DND-41 (cell line): ENCODE measurements at regions not wholly inside any gene's neighbourhood (a gene's known extent, or its start where the extent isn't known, plus 50 kb on each side); places are given as distances from the start of the nearest gene placed in this dataset.

Experiments used
- ATAC-seq: fragments of 200-7000 bp; cut with Tn5 transposase; 3 replicates; pipeline ENCODE4 v1.9.1; 2021; ENCODE audit warnings: low read depth; ENCODE audit not compliant: insufficient read depth
- DNase-seq: peaks from one replicate; pipeline ENCODE4 v3.0.0-alpha.2; 2020
- H2AFZ ChIP-seq: 2 replicates; pipeline ENCODE4 v1.6.0; 2012; ENCODE audit warnings: low read depth, low read length
- H3K27ac ChIP-seq: 2 replicates; pipeline ENCODE4 v1.5.1; 2012; ENCODE audit warnings: low read length, inconsistent platforms
- H3K27me3 ChIP-seq: fragments of 200-600 bp; sonication (generic); 2 replicates; pipeline ENCODE4 v1.6.0; 2012; ENCODE audit warnings: low read length, mild to moderate bottlenecking, inconsistent platforms; ENCODE audit not compliant: insufficient read depth, poor library complexity
- H3K36me3 ChIP-seq: 2 replicates; pipeline ENCODE4 v1.5.1; 2012; ENCODE audit warnings: low read length, inconsistent platforms; ENCODE audit not compliant: insufficient read depth
- H3K4me1 ChIP-seq: 2 replicates; pipeline ENCODE4 v1.5.1; 2012; ENCODE audit warnings: mild to moderate bottlenecking, low read length; ENCODE audit not compliant: insufficient read depth
- H3K4me2 ChIP-seq: 2 replicates; pipeline ENCODE4 v1.6.0; 2012; ENCODE audit warnings: mild to moderate bottlenecking, moderate library complexity, low read length, inconsistent platforms; ENCODE audit not compliant: insufficient read depth
- H3K4me3 ChIP-seq, 2 experiments: fragments of 200-600 bp in 1 of 2; shearing (Covaris generic) in 1 of 2; 2 replicates each; pipeline ENCODE4 v1.5.1; 2012 to 2016; ENCODE audit warnings: inconsistent platforms in 2 of 2, low read length in 2 of 2, mild to moderate bottlenecking in 2 of 2, low read depth in 1 of 2, moderate library complexity in 1 of 2
- H3K79me2 ChIP-seq: 2 replicates; pipeline ENCODE4 v1.6.0; 2012; ENCODE audit warnings: low read length, inconsistent platforms; ENCODE audit not compliant: insufficient read depth
- H3K9ac ChIP-seq: 2 replicates; pipeline ENCODE4 v1.6.0; 2012; ENCODE audit warnings: low read depth, mild to moderate bottlenecking, inconsistent platforms, low read length, moderate library complexity
- H3K9me3 ChIP-seq: 2 replicates; pipeline ENCODE4 v1.5.1; 2012; ENCODE audit warnings: low read length, moderate library complexity, mild to moderate bottlenecking, inconsistent platforms; ENCODE audit not compliant: insufficient read depth, severe bottlenecking
- H4K20me1 ChIP-seq: 2 replicates; pipeline ENCODE4 v1.6.0; 2012; ENCODE audit warnings: low read length; ENCODE audit not compliant: insufficient read depth
- EZH2 ChIP-seq: IDR thresholded peaks from 3 replicates; pipeline ENCODE4 v1.6.1; 2012; ENCODE audit warnings: borderline replicate concordance, low read depth, mild to moderate bottlenecking, moderate library complexity, low read length, inconsistent platforms; ENCODE audit not compliant: severe bottlenecking
- TF ChIP-seq, protein P1 (sequence below): IDR thresholded peaks from 2 replicates; pipeline ENCODE4 v1.5.1; 2012; ENCODE audit warnings: borderline replicate concordance, low read length, moderate library complexity, mild to moderate bottlenecking; ENCODE audit not compliant: poor library complexity, severe bottlenecking; ENCODE audit errors: extremely low read depth

DNA sequence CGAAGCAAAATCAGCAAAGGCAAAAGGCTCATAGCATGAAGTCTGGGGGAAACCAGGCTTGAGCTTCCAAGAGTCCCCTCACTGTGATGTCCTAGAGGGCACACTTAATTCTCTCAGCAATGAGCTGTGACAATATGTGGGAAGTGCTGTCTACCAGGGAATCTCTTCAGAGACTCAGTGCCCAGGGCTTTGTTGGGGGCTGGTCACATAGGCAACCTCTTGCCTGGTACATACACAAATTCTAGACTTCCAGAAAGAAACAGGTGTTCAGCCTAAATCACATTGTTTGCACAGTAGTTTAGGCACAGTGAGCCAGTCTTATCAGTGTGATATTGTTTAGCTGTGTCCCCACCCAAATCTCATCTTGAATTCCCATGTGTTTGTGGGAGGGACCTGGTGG is 400.5 kb downstream of the PRDM2 start:
- H3K4me2 ChIP-seq = no peak overlapping the region
- TF ChIP-seq EZH2 = no peak
- TF ChIP-seq, protein P1, sequence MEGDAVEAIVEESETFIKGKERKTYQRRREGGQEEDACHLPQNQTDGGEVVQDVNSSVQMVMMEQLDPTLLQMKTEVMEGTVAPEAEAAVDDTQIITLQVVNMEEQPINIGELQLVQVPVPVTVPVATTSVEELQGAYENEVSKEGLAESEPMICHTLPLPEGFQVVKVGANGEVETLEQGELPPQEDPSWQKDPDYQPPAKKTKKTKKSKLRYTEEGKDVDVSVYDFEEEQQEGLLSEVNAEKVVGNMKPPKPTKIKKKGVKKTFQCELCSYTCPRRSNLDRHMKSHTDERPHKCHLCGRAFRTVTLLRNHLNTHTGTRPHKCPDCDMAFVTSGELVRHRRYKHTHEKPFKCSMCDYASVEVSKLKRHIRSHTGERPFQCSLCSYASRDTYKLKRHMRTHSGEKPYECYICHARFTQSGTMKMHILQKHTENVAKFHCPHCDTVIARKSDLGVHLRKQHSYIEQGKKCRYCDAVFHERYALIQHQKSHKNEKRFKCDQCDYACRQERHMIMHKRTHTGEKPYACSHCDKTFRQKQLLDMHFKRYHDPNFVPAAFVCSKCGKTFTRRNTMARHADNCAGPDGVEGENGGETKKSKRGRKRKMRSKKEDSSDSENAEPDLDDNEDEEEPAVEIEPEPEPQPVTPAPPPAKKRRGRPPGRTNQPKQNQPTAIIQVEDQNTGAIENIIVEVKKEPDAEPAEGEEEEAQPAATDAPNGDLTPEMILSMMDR = no peak
- no peak overlapping the region for H3K9ac ChIP-seq
- H3K36me3 ChIP-seq = no peaks in the 10 kb centered on the region
- no peak for ATAC-seq
- H2AFZ ChIP-seq = no peak overlapping the region
- no peak overlapping the region for H3K27ac ChIP-seq
- H3K27me3 ChIP-seq = no peaks in the 10 kb centered on the region
- H3K4me3 ChIP-seq = no peak overlapping the region
- H4K20me1 ChIP-seq = no peaks in the 10 kb centered on the region
- peaks cover under 1% of the 10 kb centered on the region; the same call in 1 of the 2 replicates for H3K4me1 ChIP-seq
- H3K79me2 ChIP-seq = no peaks in the 10 kb centered on the region
- no peaks in the 10 kb centered on the region for H3K9me3 ChIP-seq
- DNase-seq = no peak

DNA sequence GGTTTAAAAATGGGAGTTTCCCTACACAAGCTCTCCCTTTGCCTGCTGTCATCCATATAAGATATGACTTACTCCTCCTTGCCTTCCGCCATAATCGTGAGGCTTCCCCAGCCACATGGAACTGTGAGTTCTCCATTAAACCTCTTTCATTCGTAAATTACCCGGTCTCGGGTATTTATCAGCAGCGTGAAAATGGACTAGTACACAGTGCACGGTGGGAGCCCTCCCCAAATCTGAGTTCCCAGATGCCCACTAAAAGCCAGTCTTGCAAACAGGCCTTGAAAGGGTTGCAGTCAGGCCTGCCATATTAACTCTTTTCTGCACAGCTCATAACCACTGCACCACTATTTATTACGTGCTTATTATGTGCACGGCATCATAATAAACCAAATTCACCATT is 400.9 kb downstream of the PRDM2 start:
- ATAC-seq (no peak), DNase-seq (no peak)
- no peak overlapping the region for H3K27ac ChIP-seq
- no peak overlapping the region for H3K4me3 ChIP-seq
- no peaks in the 10 kb centered on the region for H4K20me1 ChIP-seq
- H3K9me3 ChIP-seq = no peaks in the 10 kb centered on the region
- H3K36me3 ChIP-seq = no peaks in the 10 kb centered on the region
- TF ChIP-seq, protein P1 = no peak
- TF ChIP-seq EZH2 = no peak
- H2AFZ ChIP-seq = no peak overlapping the region
- H3K9ac ChIP-seq = no peak overlapping the region
- no peaks in the 10 kb centered on the region for H3K79me2 ChIP-seq
- no peaks in the 10 kb centered on the region for H3K27me3 ChIP-seq
- no peaks in the 10 kb centered on the region for H3K4me1 ChIP-seq
- H3K4me2 ChIP-seq = no peak overlapping the region

DNA sequence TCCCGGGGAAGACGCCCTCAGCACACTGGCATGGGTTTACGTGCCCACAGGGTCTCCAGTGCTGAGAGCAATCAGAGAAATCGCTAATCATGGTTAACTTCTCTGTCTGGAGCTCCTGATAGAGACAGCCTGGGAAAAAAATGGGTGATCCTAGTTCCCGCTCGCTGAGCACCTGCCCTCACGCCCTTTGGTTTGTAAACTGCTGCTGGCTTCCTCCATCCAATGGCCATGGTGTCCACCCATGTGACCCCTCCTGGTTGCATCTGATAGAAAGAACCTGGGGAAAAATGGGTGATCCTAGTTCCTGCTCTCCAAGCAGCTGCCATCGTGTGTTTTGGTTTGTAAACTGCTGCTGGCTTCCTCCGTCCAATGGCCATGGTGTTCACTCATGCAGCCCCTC is 402.2 kb downstream of the PRDM2 start:
- Histone ChIP-seq H3K36me3 (no peaks in the 10 kb centered on the region), H3K4me2 (no peak overlapping the region), H3K27ac (no peak overlapping the region), H3K9ac (no peak overlapping the region), H3K9me3 (no peaks in the 10 kb centered on the region), H4K20me1 (no peaks in the 10 kb centered on the region), H3K27me3 (no peaks in the 10 kb centered on the region), H2AFZ (no peak overlapping the region), H3K4me3 (no peak overlapping the region), H3K79me2 (no peaks in the 10 kb centered on the region), H3K4me1 (no peaks in the 10 kb centered on the region)
- ATAC-seq (no peak), DNase-seq (no peak)
- TF ChIP-seq EZH2 = no peak
- TF ChIP-seq, protein P1 = no peak

DNA sequence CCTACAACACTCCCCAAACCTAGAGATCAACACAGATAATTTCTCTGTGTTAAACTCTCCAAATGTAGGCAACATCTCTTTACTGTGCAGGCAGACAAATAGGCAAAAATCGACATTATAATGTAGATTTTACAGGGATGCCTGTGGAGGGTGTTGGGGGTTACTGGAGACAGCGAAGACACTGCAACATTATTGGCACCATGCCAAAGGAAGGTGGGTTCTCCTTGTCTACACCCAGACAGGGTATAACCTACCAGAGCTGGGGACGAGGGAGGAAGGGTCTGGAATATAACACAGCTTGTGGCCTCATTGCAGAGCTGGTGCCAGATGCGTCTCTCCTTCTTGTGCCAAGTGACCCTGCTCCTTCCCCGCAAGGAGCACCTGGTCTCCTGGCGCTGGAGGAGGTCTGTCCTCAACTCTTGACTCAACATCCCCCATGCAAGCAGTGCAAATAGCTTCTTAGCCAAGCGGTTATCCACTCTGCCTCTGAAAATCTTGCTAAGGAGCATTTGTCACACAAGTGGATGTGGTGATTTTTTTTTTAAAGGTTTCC is 404.0 kb downstream of the PRDM2 start:
- Histone ChIP-seq H3K36me3 (no peaks in the 10 kb centered on the region), H3K27me3 (no peaks in the 10 kb centered on the region)

More for the DNA sequence above, 404.0 kb downstream of the PRDM2 start:
- H4K20me1 ChIP-seq = no peaks in the 10 kb centered on the region
- no peak overlapping the region for H3K4me2 ChIP-seq
- H3K4me1 ChIP-seq = no peaks in the 10 kb centered on the region
- no peak overlapping the region for H2AFZ ChIP-seq
- TF ChIP-seq, protein P1 = no peak
- no peak for TF ChIP-seq EZH2
- no peak overlapping the region for H3K27ac ChIP-seq
- ATAC-seq = no peak
- H3K4me3 ChIP-seq = no peak overlapping the region
- no peak overlapping the region for H3K9ac ChIP-seq
- H3K9me3 ChIP-seq = no peaks in the 10 kb centered on the region
- no peaks in the 10 kb centered on the region for H3K79me2 ChIP-seq
- no peak for DNase-seq
